ENCODE measurements at regions not wholly inside any gene's neighbourhood (a gene's known extent, or its start where the extent isn't known, plus 50 kb on each side); places are given as distances from the start of the nearest gene placed in this dataset.
"Not testable (repeated sequence)": the region's sequence is repeated elsewhere in the genome, so short reads cannot be mapped to it uniquely, and the experiment has no call there.

- not testable (repeated sequence) for TF ChIP-seq POLR2A (IDR thresholded peaks at IDR 0.05); CTCF (IDR thresholded peaks at IDR 0.05 in 4 of 5, conservative IDR thresholded peaks at IDR 0.05 in 1 of 5)
These were observed 184.7 kb downstream of the C6orf118 start for GRCh38 chr6:165124681-165125080.

All from gastrocnemius medialis (tissue), 4 donors.